RWPE2 (cell line): ENCODE measurements at regions not wholly inside any gene's neighbourhood (a gene's known extent, or its start where the extent isn't known, plus 50 kb on each side); places are given as distances from the start of the nearest gene placed in this dataset.

Experiments used
- ATAC-seq: fragments of 200-7000 bp; cut with Tn5 transposase; 3 replicates; pipeline ENCODE4 v1.9.1; 2021; ENCODE audit warnings: low read depth
- DNase-seq: peaks from one replicate; pipeline ENCODE4 v3.0.0-alpha.2; 2020; ENCODE audit warnings: low spot score
- H3K27ac ChIP-seq: fragments of 450-650 bp; 2 replicates; pipeline ENCODE4 v1.5.1; 2017; ENCODE audit warnings: mild to moderate bottlenecking; ENCODE audit not compliant: poor library complexity, severe bottlenecking
- H3K27me3 ChIP-seq: fragments of 250-450 bp; sonication (Bioruptor Pico); 2 replicates; pipeline ENCODE4 v1.5.1; 2021; ENCODE audit warnings: mild to moderate bottlenecking, moderate library complexity; ENCODE audit not compliant: insufficient read depth, poor library complexity, severe bottlenecking
- H3K36me3 ChIP-seq: fragments of 250-450 bp; sonication (Bioruptor Pico); 2 replicates; pipeline ENCODE4 v1.5.1; 2020; ENCODE audit warnings: low read depth, mild to moderate bottlenecking, moderate library complexity
- H3K4me1 ChIP-seq: fragments of 250-450 bp; sonication (Bioruptor Pico); 2 replicates; pipeline ENCODE4 v1.5.1; 2021; ENCODE audit warnings: mild to moderate bottlenecking, moderate library complexity; ENCODE audit not compliant: insufficient read depth, poor library complexity, severe bottlenecking
- H3K4me3 ChIP-seq: fragments of 250-450 bp; sonication (Bioruptor Pico); 2 replicates; pipeline ENCODE4 v1.5.1; 2021; ENCODE audit warnings: mild to moderate bottlenecking, moderate library complexity; ENCODE audit not compliant: severe bottlenecking
- H3K9me3 ChIP-seq: fragments of 250-450 bp; sonication (Bioruptor Pico); 2 replicates; pipeline ENCODE4 v1.5.1; 2021; ENCODE audit warnings: mild to moderate bottlenecking, moderate library complexity; ENCODE audit not compliant: severe bottlenecking
- CTCF ChIP-seq: fragments of 450-650 bp; IDR thresholded peaks from one replicate; pipeline ENCODE4 v1.5.1; 2017; ENCODE audit warnings: mild to moderate bottlenecking, moderate library complexity; ENCODE audit not compliant: poor library complexity, severe bottlenecking

- H3K27me3 ChIP-seq = no peaks in the 10 kb centered on the region
- H3K27ac ChIP-seq = no peak overlapping the region
- no peak overlapping the region for H3K4me3 ChIP-seq
- ATAC-seq = no peak
- H3K9me3 ChIP-seq = no peaks in the 10 kb centered on the region
- no peak for TF ChIP-seq CTCF
- no peaks in the 10 kb centered on the region for H3K36me3 ChIP-seq
- DNase-seq = no peak
- no peaks in the 10 kb centered on the region for H3K4me1 ChIP-seq
These were observed 713.3 kb upstream of the EPHA6 start for GRCh38 chr3:96101006-96101560.

- H3K4me3 ChIP-seq = no peak overlapping the region
- H3K36me3 ChIP-seq = no peaks in the 10 kb centered on the region
- ATAC-seq = no peak
- H3K9me3 ChIP-seq = no peaks in the 10 kb centered on the region
- H3K27ac ChIP-seq = no peak overlapping the region
- no peaks in the 10 kb centered on the region for H3K4me1 ChIP-seq
- no peak for TF ChIP-seq CTCF
- no peak for DNase-seq
- no peaks in the 10 kb centered on the region for H3K27me3 ChIP-seq
These were observed 707.7 kb upstream of the EPHA6 start for GRCh38 chr3:96106701-96107100.
